H1 (cell line): ENCODE measurements at regions not wholly inside any gene's neighbourhood (a gene's known extent, or its start where the extent isn't known, plus 50 kb on each side); places are given as distances from the start of the nearest gene placed in this dataset.

Experiments used
- CEBPB ChIP-seq: IDR thresholded peaks from 2 replicates; pipeline ENCODE4 v1.6.1; 2012; ENCODE audit warnings: low read depth, low read length
- CTCF ChIP-seq, 3 experiments: IDR thresholded peaks; 1 replicate in 2 of 3; 2 replicates in 1 of 3; pipeline versions ENCODE4 v1.5.1 to v1.6.1; 2011; ENCODE audit warnings: low read length in 3 of 3, mild to moderate bottlenecking in 3 of 3, inconsistent platforms in 2 of 3, low read depth in 1 of 3, moderate library complexity in 1 of 3; ENCODE audit not compliant: insufficient read depth in 1 of 3; ENCODE audit errors: control extremely low read depth in 1 of 3
- EP300 ChIP-seq, 2 experiments: IDR thresholded peaks; 1 replicate in 1 of 2; 2 replicates in 1 of 2; pipeline ENCODE4 v1.6.1; 2011 to 2012; ENCODE audit warnings: low read depth in 2 of 2, low read length in 2 of 2, mild to moderate bottlenecking in 2 of 2, borderline replicate concordance in 1 of 2, inconsistent platforms in 1 of 2, moderate library complexity in 1 of 2
- EZH2 ChIP-seq: fragments of 200-600 bp; sonication (generic); IDR thresholded peaks from 2 replicates; pipeline ENCODE4 v1.7.1; 2012; ENCODE audit warnings: low read depth, mild to moderate bottlenecking, moderate library complexity, low read length, inconsistent platforms; ENCODE audit not compliant: severe bottlenecking
- HDAC6 ChIP-seq: IDR thresholded peaks from one replicate; pipeline ENCODE4 v1.7.1; 2012; ENCODE audit warnings: low read depth, mild to moderate bottlenecking, inconsistent platforms, low read length, moderate library complexity
- POLR2A ChIP-seq, 2 experiments: IDR thresholded peaks; 1 replicate in 1 of 2; 2 replicates in 1 of 2; pipeline ENCODE4 v1.6.1; 2011; ENCODE audit warnings: low read depth in 2 of 2, low read length in 2 of 2, mild to moderate bottlenecking in 2 of 2; ENCODE audit errors: control extremely low read depth in 1 of 2
- POU5F1 ChIP-seq: IDR thresholded peaks from 2 replicates; pipeline ENCODE4 v1.6.1; 2011; ENCODE audit warnings: low read depth, mild to moderate bottlenecking, low read length, moderate library complexity
- RAD21 ChIP-seq, 2 experiments: IDR thresholded peaks in 1 of 2; conservative IDR thresholded peaks in 1 of 2; 2 replicates each; pipeline ENCODE4 v1.6.1; 2011; ENCODE audit warnings: low read depth in 2 of 2, low read length in 2 of 2, improper control_type of control experiment in 1 of 2, inconsistent platforms in 1 of 2, mild to moderate bottlenecking in 1 of 2, moderate library complexity in 1 of 2
- SUZ12 ChIP-seq: fragments of 200-600 bp; sonication (generic); IDR thresholded peaks from 2 replicates; pipeline ENCODE4 v1.6.1; 2012; ENCODE audit warnings: mild to moderate bottlenecking, inconsistent platforms, low read length, moderate library complexity, mixed read lengths
- YY1 ChIP-seq: IDR thresholded peaks from 2 replicates; pipeline ENCODE4 v1.6.1; 2011; ENCODE audit warnings: low read depth, mild to moderate bottlenecking, low read length

DNA sequence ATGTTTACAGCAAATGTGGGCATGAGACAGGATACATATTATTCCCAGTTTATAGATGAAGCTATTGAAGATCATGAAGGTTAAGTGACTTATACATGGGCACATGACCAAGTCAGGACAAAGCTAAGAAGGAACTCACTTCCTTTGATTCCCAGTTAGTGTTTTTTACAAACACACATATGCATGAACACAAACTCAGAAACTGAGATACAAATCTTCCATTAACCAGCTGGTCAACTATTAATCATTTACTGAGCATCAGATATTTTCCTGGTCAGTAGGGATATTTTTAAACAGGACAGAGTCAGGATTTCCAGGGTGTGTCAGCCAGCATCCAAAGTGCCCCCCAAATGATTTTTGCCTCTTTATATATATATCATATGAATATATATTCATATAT, 222.2 kb downstream of the OGFRL1 start:
- no peak for TF ChIP-seq EZH2
- TF ChIP-seq SUZ12: no peak
- no peak for TF ChIP-seq POU5F1
- no peak for TF ChIP-seq CTCF (IDR thresholded peaks at IDR 0.05; ENCODE audit: control extremely low read depth in 1 of 3, insufficient read depth in 1 of 3, low read depth in 1 of 3, low read length in 3 of 3)
- no peak for TF ChIP-seq RAD21 (IDR thresholded peaks at IDR 0.05 in 1 of 2, conservative IDR thresholded peaks at IDR 0.05 in 1 of 2; ENCODE audit: low read depth in 2 of 2, low read length in 2 of 2)
- TF ChIP-seq EP300 (IDR thresholded peaks at IDR 0.05; ENCODE audit: borderline replicate concordance in 1 of 2, low read depth in 2 of 2, low read length in 2 of 2): no peak
- TF ChIP-seq CEBPB: no peak
- TF ChIP-seq YY1: no peak
- TF ChIP-seq POLR2A (IDR thresholded peaks at IDR 0.05; ENCODE audit: control extremely low read depth in 1 of 2, low read depth in 2 of 2, low read length in 2 of 2): no peak
- no peak for TF ChIP-seq HDAC6
